H1 (cell line): ENCODE measurements at regions not wholly inside any gene's neighbourhood (a gene's known extent, or its start where the extent isn't known, plus 50 kb on each side); places are given as distances from the start of the nearest gene placed in this dataset.

Experiments used
- CTCF ChIA-PET: fragments of 300-600 bp; sonication (Branson Sonifier 250); formaldehyde crosslinking; loops from one replicate; lab custom pipeline; 2021; ENCODE audit not compliant: partially characterized antibody; lab: Charles Lee
- POLR2A ChIA-PET: fragments of 300-600 bp; sonication (Branson Sonifier 250); formaldehyde crosslinking; loops from one replicate; lab custom pipeline; 2021; ENCODE audit warnings: inconsistent platforms; ENCODE audit not compliant: partially characterized antibody; lab: Charles Lee
- DNase-seq, 2 experiments: peaks; one replicate each; pipeline versions ENCODE4 v3.0.0 to v3.0.0-alpha.2; 2010 to 2022; ENCODE audit warnings: low spot score in 2 of 2, low read depth in 1 of 2, mixed read lengths in 1 of 2
- FAIRE-seq: peaks from 2 replicates; lab custom pipeline; 2011; peaks lifted over from hg19 to GRCh38; lab: Jason Lieb, UNC
- H2AFZ ChIP-seq: 2 replicates; pipeline ENCODE4 v1.8.1; 2012; ENCODE audit warnings: low read length, inconsistent platforms
- H2AK5ac ChIP-seq: 2 replicates; pipeline ENCODE4 v1.6.1; 2013; ENCODE audit warnings: low read depth, low read length
- H2BK120ac ChIP-seq: replicated peaks from 2 replicates; pipeline ENCODE3; 2013; ENCODE audit warnings: low read depth, low read length, inconsistent platforms
- H2BK12ac ChIP-seq: 2 replicates; pipeline ENCODE4 v1.6.1; 2013; ENCODE audit warnings: low read depth, low read length
- H2BK15ac ChIP-seq: 2 replicates; pipeline ENCODE4 v1.6.1; 2013; ENCODE audit warnings: low read length
- H2BK20ac ChIP-seq: 2 replicates; pipeline ENCODE4 v1.6.1; 2013; ENCODE audit warnings: low read length
- H2BK5ac ChIP-seq: 2 replicates; pipeline ENCODE4 v1.6.1; 2013; ENCODE audit warnings: low read depth, low read length
- H3K14ac ChIP-seq: 2 replicates; pipeline ENCODE4 v1.6.1; 2013; ENCODE audit warnings: inconsistent platforms; ENCODE audit not compliant: insufficient read length
- H3K18ac ChIP-seq: 2 replicates; pipeline ENCODE4 v1.6.1; 2013; ENCODE audit warnings: low read length; ENCODE audit errors: extremely low read depth
- H3K23ac ChIP-seq: 2 replicates; pipeline ENCODE4 v1.6.1; 2013; ENCODE audit warnings: inconsistent platforms; ENCODE audit not compliant: insufficient read length
- H3K23me2 ChIP-seq: 2 replicates; pipeline ENCODE4 v1.6.1; 2013; ENCODE audit warnings: low read depth, low read length
- H3K27ac ChIP-seq: 2 replicates; pipeline ENCODE4 v1.6.1; 2011; ENCODE audit warnings: low read depth, low read length, inconsistent platforms
- H3K27me3 ChIP-seq, 4 experiments: replicated peaks in 1 of 4; 1 replicate in 1 of 4; 2 replicates in 3 of 4; pipeline versions ENCODE4 v1.6.1 to v1.8.1; 2011 to 2013; ENCODE audit warnings: low read length in 3 of 4, mild to moderate bottlenecking in 3 of 4, inconsistent platforms in 2 of 4, mixed read lengths in 2 of 4, moderate library complexity in 1 of 4; ENCODE audit not compliant: control insufficient read depth in 3 of 4, insufficient read depth in 3 of 4; ENCODE audit errors: extremely low read depth in 1 of 4
- H3K36me3 ChIP-seq, 4 experiments: 2 replicates each; pipeline versions ENCODE4 v1.6.1 to v1.8.1; 2011 to 2013; ENCODE audit warnings: mild to moderate bottlenecking in 4 of 4, low read length in 3 of 4, moderate library complexity in 2 of 4, control low read depth in 1 of 4, inconsistent platforms in 1 of 4; ENCODE audit not compliant: insufficient read depth in 4 of 4, control insufficient read depth in 2 of 4
- H3K4ac ChIP-seq: replicated peaks from 2 replicates; pipeline ENCODE3; 2013; ENCODE audit warnings: low read length, low read depth, mixed read lengths, inconsistent platforms; ENCODE audit not compliant: insufficient read length
- H3K4me1 ChIP-seq, 4 experiments: replicated peaks in 1 of 4; 1 replicate in 1 of 4; 2 replicates in 3 of 4; pipeline versions ENCODE4 v1.6.1 to v1.8.1; 2011 to 2013; ENCODE audit warnings: low read length in 3 of 4, inconsistent platforms in 2 of 4, mixed read lengths in 1 of 4; ENCODE audit not compliant: insufficient read depth in 4 of 4, control insufficient read depth in 3 of 4
- H3K4me2 ChIP-seq, 2 experiments: 2 replicates each; pipeline versions ENCODE4 v1.6.1 to v1.8.1; 2011 to 2013; ENCODE audit warnings: low read depth in 2 of 2, low read length in 2 of 2, control low read depth in 1 of 2, inconsistent platforms in 1 of 2, mild to moderate bottlenecking in 1 of 2; ENCODE audit not compliant: insufficient read depth in 1 of 2
- H3K4me3 ChIP-seq, 4 experiments: fragments of 200-600, 300-600 bp in 1 of 4; sonication (generic), shearing (Covaris generic), sonication (Bioruptor Twin) in 1 of 4; 2 replicates each; pipeline versions ENCODE4 v1.5.1 to v1.8.1; 2011 to 2016; ENCODE audit warnings: low read length in 4 of 4, low read depth in 3 of 4, control low read depth in 2 of 4, inconsistent platforms in 2 of 4, mild to moderate bottlenecking in 2 of 4, mixed read lengths in 1 of 4, moderate library complexity in 1 of 4; ENCODE audit not compliant: insufficient read depth in 2 of 4; ENCODE audit errors: extremely low read depth in 1 of 4
- H3K56ac ChIP-seq: replicated peaks from 2 replicates; pipeline ENCODE3; 2013; ENCODE audit warnings: low read depth, mild to moderate bottlenecking, mixed read lengths, low read length, inconsistent platforms; ENCODE audit not compliant: insufficient read length
- H3K79me1 ChIP-seq: 2 replicates; pipeline ENCODE4 v1.6.1; 2013; ENCODE audit warnings: low read depth, low read length, control low read depth
- H3K79me2 ChIP-seq, 2 experiments: 2 replicates each; pipeline versions ENCODE4 v1.6.1 to v1.8.1; 2012 to 2013; ENCODE audit warnings: low read length in 2 of 2, mild to moderate bottlenecking in 2 of 2, inconsistent platforms in 1 of 2; ENCODE audit not compliant: insufficient read depth in 2 of 2, control insufficient read depth in 1 of 2
- H3K9ac ChIP-seq, 4 experiments: replicated peaks in 1 of 4; 1 replicate in 1 of 4; 2 replicates in 3 of 4; pipeline versions ENCODE4 v1.6.1 to v1.8.1; 2011 to 2013; ENCODE audit warnings: low read depth in 3 of 4, low read length in 3 of 4, control low read depth in 2 of 4, mild to moderate bottlenecking in 2 of 4, moderate library complexity in 2 of 4, inconsistent platforms in 1 of 4; ENCODE audit errors: extremely low read depth in 1 of 4
- H3K9me3 ChIP-seq, 2 experiments: 2 replicates each; pipeline versions ENCODE4 v1.6.1 to v1.8.1; 2012 to 2013; ENCODE audit warnings: mild to moderate bottlenecking in 2 of 2, moderate library complexity in 2 of 2, control low read depth in 1 of 2, inconsistent platforms in 1 of 2, low read depth in 1 of 2, low read length in 1 of 2, mixed read lengths in 1 of 2; ENCODE audit not compliant: insufficient read depth in 2 of 2
- H4K20me1 ChIP-seq, 2 experiments: replicated peaks in 1 of 2; 2 replicates each; pipeline versions ENCODE3 to v1.8.1; 2011 to 2013; ENCODE audit warnings: inconsistent platforms in 2 of 2, low read length in 2 of 2, mild to moderate bottlenecking in 1 of 2; ENCODE audit not compliant: insufficient read depth in 2 of 2, control insufficient read depth in 1 of 2
- H4K5ac ChIP-seq: 2 replicates; pipeline ENCODE4 v1.6.1; 2013; ENCODE audit warnings: low read length, low read depth, mixed read lengths, inconsistent platforms; ENCODE audit not compliant: insufficient read length
- H4K8ac ChIP-seq: 2 replicates; pipeline ENCODE4 v1.8.0; 2013; ENCODE audit warnings: mild to moderate bottlenecking, moderate library complexity, low read length, inconsistent platforms; ENCODE audit not compliant: insufficient read depth; ENCODE audit errors: extremely low read depth
- H4K91ac ChIP-seq: replicated peaks from 2 replicates; pipeline ENCODE3; 2013; ENCODE audit warnings: low read length, mixed read lengths, inconsistent platforms; ENCODE audit not compliant: insufficient read length
- EGR1 ChIP-seq: IDR thresholded peaks from 2 replicates; pipeline ENCODE4 v1.6.1; 2011; ENCODE audit warnings: low read depth, low read length, borderline replicate concordance
- POLR2A ChIP-seq, 2 experiments: IDR thresholded peaks; 1 replicate in 1 of 2; 2 replicates in 1 of 2; pipeline ENCODE4 v1.6.1; 2011; ENCODE audit warnings: low read depth in 2 of 2, low read length in 2 of 2, mild to moderate bottlenecking in 2 of 2; ENCODE audit errors: control extremely low read depth in 1 of 2
- RBBP5 ChIP-seq: IDR thresholded peaks from 2 replicates; pipeline ENCODE4 v1.7.1; 2012; ENCODE audit warnings: low read depth, mild to moderate bottlenecking, inconsistent platforms, low read length, moderate library complexity, borderline replicate concordance
- RNF2 ChIP-seq: fragments of 200-900, 300-1000 bp; sonication (generic); IDR thresholded peaks from 2 replicates; pipeline ENCODE4 v1.7.1; 2016; ENCODE audit warnings: borderline replicate concordance, low read depth, mild to moderate bottlenecking, antibody characterized with exemption, low read length; ENCODE audit not compliant: poor library complexity, severe bottlenecking; ENCODE audit errors: missing control alignments
- TCF12 ChIP-seq: IDR thresholded peaks from 2 replicates; pipeline ENCODE4 v1.6.1; 2011; ENCODE audit warnings: low read depth, mild to moderate bottlenecking, low read length
- WGBS, 2 experiments: shearing (Covaris generic) in 1 of 2; methylation state at CpG; one replicate each; pipeline versions ENCODE4 v1.1.6 to v1.1.7; 2013 to 2015; ENCODE audit warnings: low lambda C conversion rate in 2 of 2, mixed read lengths in 2 of 2, inconsistent platforms in 1 of 2, low coverage in 1 of 2, missing lambda C conversion rate in 1 of 2; ENCODE audit not compliant: insufficient replicate concordance in 2 of 2, insufficient coverage in 1 of 2, insufficient read length in 1 of 2; ENCODE audit errors: extremely low coverage in 1 of 2, missing lambda C conversion rate in 1 of 2; 5-methylcytosine and 5-hydroxymethylcytosine counted together

GRCh38 chr1:43043695-43044094 is 85.0 kb upstream of the SLC2A1 start:
- Histone ChIP-seq H3K56ac (no peak overlapping the region), H2BK15ac (no peak overlapping the region), H3K27me3 (no peaks in the 10 kb centered on the region; a peak in 1 of 7 replicates), H2BK120ac (no peak overlapping the region), H4K8ac (no peak overlapping the region), H3K23me2 (no peaks in the 10 kb centered on the region), H3K79me1 (no peaks in the 10 kb centered on the region), H4K91ac (no peak overlapping the region), H3K14ac (no peak overlapping the region), H3K9ac (no peak overlapping the region), H2AFZ (no peak overlapping the region), H3K4me3 (no peak overlapping the region), H2BK5ac (no peak overlapping the region), H2BK20ac (no peak overlapping the region), H3K27ac (no peak overlapping the region), H3K4me2 (no peak overlapping the region), H3K79me2 (no peaks in the 10 kb centered on the region), H4K5ac (no peak overlapping the region), H3K23ac (no peak overlapping the region), H3K4me1 (peaks cover 0 to 4% (median 1%) of the 10 kb centered on the region in 4 experiments; a peak in 2 of 7 replicates), H4K20me1 (no peaks in the 10 kb centered on the region), H2BK12ac (no peak overlapping the region), H3K18ac (no peak overlapping the region), H3K4ac (no peak overlapping the region), H3K36me3 (no peaks in the 10 kb centered on the region), H3K9me3 (no peaks in the 10 kb centered on the region), H2AK5ac (no peak overlapping the region)
- CTCF ChIA-PET = interaction anchor here (0.8 kb wide), 1 partner anchor 130 kb away, joined by 3 read pairs; no protein-coding TSS in a partner anchor
- FAIRE-seq (no peak), DNase-seq (no peak)
- POLR2A ChIA-PET = interaction anchor here (0.7 to 1.6 kb wide), 2 partner anchors 119 to 190 kb away, joined by 3 to 5 read pairs; no protein-coding TSS in a partner anchor
- 93% methylated on average over 5 of the region's 5 CpGs; no CpG with 5 or more reads in 1 of the 2 experiments for WGBS, 2 experiments
- no peak for TF ChIP-seq POLR2A (IDR thresholded peaks at IDR 0.05; ENCODE audit: control extremely low read depth in 1 of 2, low read depth in 2 of 2, low read length in 2 of 2)
- no peak for TF ChIP-seq EGR1
- no peak for TF ChIP-seq RNF2
- TF ChIP-seq TCF12 = no peak
- TF ChIP-seq RBBP5 = no peak
